ENCODE measurements at regions not wholly inside any gene's neighbourhood (a gene's known extent, or its start where the extent isn't known, plus 50 kb on each side); places are given as distances from the start of the nearest gene placed in this dataset.

DNA sequence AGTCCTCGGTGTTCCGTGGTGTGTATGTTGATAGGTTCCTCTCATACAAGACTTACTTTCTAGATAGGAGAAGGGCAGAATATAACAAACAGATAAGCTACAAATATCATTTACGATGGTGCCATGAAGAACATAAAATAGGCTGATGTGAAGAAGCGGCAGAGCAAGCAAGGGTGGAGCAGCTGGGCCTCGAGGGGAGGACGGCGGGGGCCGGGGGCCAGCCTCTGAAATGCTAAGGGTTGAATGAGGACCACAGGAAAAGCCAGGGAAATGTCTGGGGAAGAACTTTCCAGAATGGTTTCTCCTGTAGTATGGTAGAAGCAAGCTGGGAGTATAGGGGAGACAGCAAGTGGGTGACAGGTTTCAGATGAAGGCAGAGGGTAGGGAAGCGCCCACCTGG is 529.5 kb downstream of the LIG4 start:
- TF ChIP-seq, protein P1, sequence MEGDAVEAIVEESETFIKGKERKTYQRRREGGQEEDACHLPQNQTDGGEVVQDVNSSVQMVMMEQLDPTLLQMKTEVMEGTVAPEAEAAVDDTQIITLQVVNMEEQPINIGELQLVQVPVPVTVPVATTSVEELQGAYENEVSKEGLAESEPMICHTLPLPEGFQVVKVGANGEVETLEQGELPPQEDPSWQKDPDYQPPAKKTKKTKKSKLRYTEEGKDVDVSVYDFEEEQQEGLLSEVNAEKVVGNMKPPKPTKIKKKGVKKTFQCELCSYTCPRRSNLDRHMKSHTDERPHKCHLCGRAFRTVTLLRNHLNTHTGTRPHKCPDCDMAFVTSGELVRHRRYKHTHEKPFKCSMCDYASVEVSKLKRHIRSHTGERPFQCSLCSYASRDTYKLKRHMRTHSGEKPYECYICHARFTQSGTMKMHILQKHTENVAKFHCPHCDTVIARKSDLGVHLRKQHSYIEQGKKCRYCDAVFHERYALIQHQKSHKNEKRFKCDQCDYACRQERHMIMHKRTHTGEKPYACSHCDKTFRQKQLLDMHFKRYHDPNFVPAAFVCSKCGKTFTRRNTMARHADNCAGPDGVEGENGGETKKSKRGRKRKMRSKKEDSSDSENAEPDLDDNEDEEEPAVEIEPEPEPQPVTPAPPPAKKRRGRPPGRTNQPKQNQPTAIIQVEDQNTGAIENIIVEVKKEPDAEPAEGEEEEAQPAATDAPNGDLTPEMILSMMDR (IDR thresholded peaks at IDR 0.05), result no peak
- TF ChIP-seq POLR2A (IDR thresholded peaks at IDR 0.05), result no peak

Data from breast epithelium (tissue), 3 donors.